H1 (cell line): ENCODE measurements at regions not wholly inside any gene's neighbourhood (a gene's known extent, or its start where the extent isn't known, plus 50 kb on each side); places are given as distances from the start of the nearest gene placed in this dataset.

Experiments used
- GTF2F1 ChIP-seq: IDR thresholded peaks from 2 replicates; pipeline ENCODE4 v1.6.1; 2012; ENCODE audit warnings: low read depth, low read length, improper control_type of control experiment, borderline replicate concordance
- JUND ChIP-seq: IDR thresholded peaks from 2 replicates; pipeline ENCODE4 v1.6.1; 2011; ENCODE audit warnings: mild to moderate bottlenecking, improper control_type of control experiment, low read length
- NANOG ChIP-seq: IDR thresholded peaks from 2 replicates; pipeline ENCODE4 v1.6.1; 2011; ENCODE audit warnings: low read length, low read depth, mild to moderate bottlenecking, inconsistent platforms; ENCODE audit not compliant: insufficient read depth, poor library complexity, severe bottlenecking
- PHF8 ChIP-seq: fragments of 200-600 bp; sonication (generic); conservative IDR thresholded peaks from 2 replicates; pipeline ENCODE4 v1.7.1; 2012; ENCODE audit warnings: low read depth, mild to moderate bottlenecking, inconsistent platforms, low read length, moderate library complexity
- POLR2A ChIP-seq, 2 experiments: IDR thresholded peaks; 1 replicate in 1 of 2; 2 replicates in 1 of 2; pipeline ENCODE4 v1.6.1; 2011; ENCODE audit warnings: low read depth in 2 of 2, low read length in 2 of 2, mild to moderate bottlenecking in 2 of 2; ENCODE audit errors: control extremely low read depth in 1 of 2
- SIRT6 ChIP-seq: IDR thresholded peaks from one replicate; pipeline ENCODE4 v1.7.1; 2012; ENCODE audit warnings: low read length, inconsistent platforms
- SP4 ChIP-seq: IDR thresholded peaks from 2 replicates; pipeline ENCODE4 v1.6.1; 2012; ENCODE audit warnings: low read length, inconsistent platforms
- TAF7 ChIP-seq: optimal IDR thresholded peaks from 2 replicates; pipeline ENCODE3; 2011; ENCODE audit warnings: low read depth, mild to moderate bottlenecking, inconsistent platforms, low read length, moderate library complexity, borderline replicate concordance
- TF ChIP-seq, protein P1 (sequence below): fragments of 300-600 bp; sonication (generic); IDR thresholded peaks from 2 replicates; pipeline ENCODE4 v1.7.1; 2012; ENCODE audit warnings: low read length, moderate library complexity, mild to moderate bottlenecking, inconsistent platforms; ENCODE audit not compliant: insufficient replicate concordance
- TF ChIP-seq, protein P2 (sequence below), 3 experiments: IDR thresholded peaks; 1 replicate in 2 of 3; 2 replicates in 1 of 3; pipeline versions ENCODE4 v1.5.1 to v1.6.1; 2011; ENCODE audit warnings: low read length in 3 of 3, mild to moderate bottlenecking in 3 of 3, inconsistent platforms in 2 of 3, low read depth in 1 of 3, moderate library complexity in 1 of 3; ENCODE audit not compliant: insufficient read depth in 1 of 3; ENCODE audit errors: control extremely low read depth in 1 of 3

DNA sequence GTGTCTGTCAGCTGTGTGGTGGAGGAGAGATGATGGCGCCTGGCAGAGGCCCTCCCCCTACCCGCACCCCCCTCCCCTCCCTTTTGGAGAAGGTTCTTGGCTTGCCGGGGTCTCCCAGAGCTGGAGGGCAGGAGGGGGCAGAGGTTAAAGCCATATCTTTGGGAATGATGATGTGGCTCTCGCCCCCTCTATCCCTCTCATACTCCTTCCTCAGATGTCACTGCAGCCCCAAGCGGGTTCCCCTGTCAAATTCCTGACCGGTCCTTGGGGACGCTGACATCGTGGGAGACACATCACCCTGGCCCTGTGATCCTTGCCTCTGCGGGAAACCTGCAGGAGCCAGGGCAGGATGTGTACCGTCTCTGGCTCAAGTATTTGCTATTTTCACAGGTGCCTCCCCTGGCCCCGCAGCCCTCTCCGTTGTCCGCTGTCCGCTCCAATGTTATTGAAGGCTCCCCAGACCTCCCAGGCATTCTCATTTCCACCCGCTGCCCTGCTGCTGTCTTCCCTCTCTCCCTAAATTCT lies 109.5 kb downstream of the FOXD1 start (continued):
- TF ChIP-seq, protein P1, sequence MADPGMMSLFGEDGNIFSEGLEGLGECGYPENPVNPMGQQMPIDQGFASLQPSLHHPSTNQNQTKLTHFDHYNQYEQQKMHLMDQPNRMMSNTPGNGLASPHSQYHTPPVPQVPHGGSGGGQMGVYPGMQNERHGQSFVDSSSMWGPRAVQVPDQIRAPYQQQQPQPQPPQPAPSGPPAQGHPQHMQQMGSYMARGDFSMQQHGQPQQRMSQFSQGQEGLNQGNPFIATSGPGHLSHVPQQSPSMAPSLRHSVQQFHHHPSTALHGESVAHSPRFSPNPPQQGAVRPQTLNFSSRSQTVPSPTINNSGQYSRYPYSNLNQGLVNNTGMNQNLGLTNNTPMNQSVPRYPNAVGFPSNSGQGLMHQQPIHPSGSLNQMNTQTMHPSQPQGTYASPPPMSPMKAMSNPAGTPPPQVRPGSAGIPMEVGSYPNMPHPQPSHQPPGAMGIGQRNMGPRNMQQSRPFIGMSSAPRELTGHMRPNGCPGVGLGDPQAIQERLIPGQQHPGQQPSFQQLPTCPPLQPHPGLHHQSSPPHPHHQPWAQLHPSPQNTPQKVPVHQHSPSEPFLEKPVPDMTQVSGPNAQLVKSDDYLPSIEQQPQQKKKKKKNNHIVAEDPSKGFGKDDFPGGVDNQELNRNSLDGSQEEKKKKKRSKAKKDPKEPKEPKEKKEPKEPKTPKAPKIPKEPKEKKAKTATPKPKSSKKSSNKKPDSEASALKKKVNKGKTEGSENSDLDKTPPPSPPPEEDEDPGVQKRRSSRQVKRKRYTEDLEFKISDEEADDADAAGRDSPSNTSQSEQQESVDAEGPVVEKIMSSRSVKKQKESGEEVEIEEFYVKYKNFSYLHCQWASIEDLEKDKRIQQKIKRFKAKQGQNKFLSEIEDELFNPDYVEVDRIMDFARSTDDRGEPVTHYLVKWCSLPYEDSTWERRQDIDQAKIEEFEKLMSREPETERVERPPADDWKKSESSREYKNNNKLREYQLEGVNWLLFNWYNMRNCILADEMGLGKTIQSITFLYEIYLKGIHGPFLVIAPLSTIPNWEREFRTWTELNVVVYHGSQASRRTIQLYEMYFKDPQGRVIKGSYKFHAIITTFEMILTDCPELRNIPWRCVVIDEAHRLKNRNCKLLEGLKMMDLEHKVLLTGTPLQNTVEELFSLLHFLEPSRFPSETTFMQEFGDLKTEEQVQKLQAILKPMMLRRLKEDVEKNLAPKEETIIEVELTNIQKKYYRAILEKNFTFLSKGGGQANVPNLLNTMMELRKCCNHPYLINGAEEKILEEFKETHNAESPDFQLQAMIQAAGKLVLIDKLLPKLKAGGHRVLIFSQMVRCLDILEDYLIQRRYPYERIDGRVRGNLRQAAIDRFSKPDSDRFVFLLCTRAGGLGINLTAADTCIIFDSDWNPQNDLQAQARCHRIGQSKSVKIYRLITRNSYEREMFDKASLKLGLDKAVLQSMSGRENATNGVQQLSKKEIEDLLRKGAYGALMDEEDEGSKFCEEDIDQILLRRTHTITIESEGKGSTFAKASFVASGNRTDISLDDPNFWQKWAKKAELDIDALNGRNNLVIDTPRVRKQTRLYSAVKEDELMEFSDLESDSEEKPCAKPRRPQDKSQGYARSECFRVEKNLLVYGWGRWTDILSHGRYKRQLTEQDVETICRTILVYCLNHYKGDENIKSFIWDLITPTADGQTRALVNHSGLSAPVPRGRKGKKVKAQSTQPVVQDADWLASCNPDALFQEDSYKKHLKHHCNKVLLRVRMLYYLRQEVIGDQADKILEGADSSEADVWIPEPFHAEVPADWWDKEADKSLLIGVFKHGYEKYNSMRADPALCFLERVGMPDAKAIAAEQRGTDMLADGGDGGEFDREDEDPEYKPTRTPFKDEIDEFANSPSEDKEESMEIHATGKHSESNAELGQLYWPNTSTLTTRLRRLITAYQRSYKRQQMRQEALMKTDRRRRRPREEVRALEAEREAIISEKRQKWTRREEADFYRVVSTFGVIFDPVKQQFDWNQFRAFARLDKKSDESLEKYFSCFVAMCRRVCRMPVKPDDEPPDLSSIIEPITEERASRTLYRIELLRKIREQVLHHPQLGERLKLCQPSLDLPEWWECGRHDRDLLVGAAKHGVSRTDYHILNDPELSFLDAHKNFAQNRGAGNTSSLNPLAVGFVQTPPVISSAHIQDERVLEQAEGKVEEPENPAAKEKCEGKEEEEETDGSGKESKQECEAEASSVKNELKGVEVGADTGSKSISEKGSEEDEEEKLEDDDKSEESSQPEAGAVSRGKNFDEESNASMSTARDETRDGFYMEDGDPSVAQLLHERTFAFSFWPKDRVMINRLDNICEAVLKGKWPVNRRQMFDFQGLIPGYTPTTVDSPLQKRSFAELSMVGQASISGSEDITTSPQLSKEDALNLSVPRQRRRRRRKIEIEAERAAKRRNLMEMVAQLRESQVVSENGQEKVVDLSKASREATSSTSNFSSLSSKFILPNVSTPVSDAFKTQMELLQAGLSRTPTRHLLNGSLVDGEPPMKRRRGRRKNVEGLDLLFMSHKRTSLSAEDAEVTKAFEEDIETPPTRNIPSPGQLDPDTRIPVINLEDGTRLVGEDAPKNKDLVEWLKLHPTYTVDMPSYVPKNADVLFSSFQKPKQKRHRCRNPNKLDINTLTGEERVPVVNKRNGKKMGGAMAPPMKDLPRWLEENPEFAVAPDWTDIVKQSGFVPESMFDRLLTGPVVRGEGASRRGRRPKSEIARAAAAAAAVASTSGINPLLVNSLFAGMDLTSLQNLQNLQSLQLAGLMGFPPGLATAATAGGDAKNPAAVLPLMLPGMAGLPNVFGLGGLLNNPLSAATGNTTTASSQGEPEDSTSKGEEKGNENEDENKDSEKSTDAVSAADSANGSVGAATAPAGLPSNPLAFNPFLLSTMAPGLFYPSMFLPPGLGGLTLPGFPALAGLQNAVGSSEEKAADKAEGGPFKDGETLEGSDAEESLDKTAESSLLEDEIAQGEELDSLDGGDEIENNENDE, result no peak
- TF ChIP-seq SP4 (no peak), JUND (no peak), NANOG (no peak), PHF8 (no peak), SIRT6 (no peak), TAF7 (no peak), POLR2A (IDR thresholded peaks at IDR 0.05; ENCODE audit: control extremely low read depth in 1 of 2, low read depth in 2 of 2, low read length in 2 of 2) (no peak), GTF2F1 (no peak)
- TF ChIP-seq, protein P2, sequence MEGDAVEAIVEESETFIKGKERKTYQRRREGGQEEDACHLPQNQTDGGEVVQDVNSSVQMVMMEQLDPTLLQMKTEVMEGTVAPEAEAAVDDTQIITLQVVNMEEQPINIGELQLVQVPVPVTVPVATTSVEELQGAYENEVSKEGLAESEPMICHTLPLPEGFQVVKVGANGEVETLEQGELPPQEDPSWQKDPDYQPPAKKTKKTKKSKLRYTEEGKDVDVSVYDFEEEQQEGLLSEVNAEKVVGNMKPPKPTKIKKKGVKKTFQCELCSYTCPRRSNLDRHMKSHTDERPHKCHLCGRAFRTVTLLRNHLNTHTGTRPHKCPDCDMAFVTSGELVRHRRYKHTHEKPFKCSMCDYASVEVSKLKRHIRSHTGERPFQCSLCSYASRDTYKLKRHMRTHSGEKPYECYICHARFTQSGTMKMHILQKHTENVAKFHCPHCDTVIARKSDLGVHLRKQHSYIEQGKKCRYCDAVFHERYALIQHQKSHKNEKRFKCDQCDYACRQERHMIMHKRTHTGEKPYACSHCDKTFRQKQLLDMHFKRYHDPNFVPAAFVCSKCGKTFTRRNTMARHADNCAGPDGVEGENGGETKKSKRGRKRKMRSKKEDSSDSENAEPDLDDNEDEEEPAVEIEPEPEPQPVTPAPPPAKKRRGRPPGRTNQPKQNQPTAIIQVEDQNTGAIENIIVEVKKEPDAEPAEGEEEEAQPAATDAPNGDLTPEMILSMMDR (IDR thresholded peaks at IDR 0.05; ENCODE audit: control extremely low read depth in 1 of 3, insufficient read depth in 1 of 3, low read depth in 1 of 3, low read length in 3 of 3), result no peak
